ENCODE measurements at regions not wholly inside any gene's neighbourhood (a gene's known extent, or its start where the extent isn't known, plus 50 kb on each side); places are given as distances from the start of the nearest gene placed in this dataset.

GRCh38 chr21:28247454-28248020 is 745.1 kb downstream of the LTN1 start:
- intact Hi-C loops (cut with micrococcal nuclease): no loop called here

GRCh38 chr21:28240586-28240985 is 752.1 kb downstream of the LTN1 start:
- H3K4me1 Mint-ChIP-seq (ENCODE audit: low read depth): no peaks in the 10 kb centered on the region
- no peak for DNase-seq (ENCODE audit: low spot score)
- H3K4me3 Mint-ChIP-seq (ENCODE audit: low read depth): no peak overlapping the region
- H3K27ac Mint-ChIP-seq: no peak overlapping the region
- intact Hi-C loops (cut with micrococcal nuclease): no loop called here
- no peaks in the 10 kb centered on the region for H3K36me3 Mint-ChIP-seq (ENCODE audit: low read depth)
- H3K9me3 Mint-ChIP-seq: no peaks in the 10 kb centered on the region
- no peaks in the 10 kb centered on the region for H3K27me3 Mint-ChIP-seq (ENCODE audit: low read depth)

More at GRCh38 chr21:28247454-28248020, 745.1 kb downstream of the LTN1 start:
- H3K4me1 Mint-ChIP-seq (ENCODE audit: low read depth): no peaks in the 10 kb centered on the region
- H3K27ac Mint-ChIP-seq: no peak overlapping the region
- no peak for DNase-seq (ENCODE audit: low spot score)
- H3K36me3 Mint-ChIP-seq (ENCODE audit: low read depth): no peaks in the 10 kb centered on the region
- no peak overlapping the region for H3K4me3 Mint-ChIP-seq (ENCODE audit: low read depth)
- H3K9me3 Mint-ChIP-seq: no peaks in the 10 kb centered on the region
- no peaks in the 10 kb centered on the region for H3K27me3 Mint-ChIP-seq (ENCODE audit: low read depth)

GRCh38 chr21:28239340-28239739 is 753.3 kb downstream of the LTN1 start:
- H3K27me3 Mint-ChIP-seq (ENCODE audit: low read depth): no peaks in the 10 kb centered on the region
- no peaks in the 10 kb centered on the region for H3K9me3 Mint-ChIP-seq
- H3K36me3 Mint-ChIP-seq (ENCODE audit: low read depth): no peaks in the 10 kb centered on the region
- no peak overlapping the region for H3K4me3 Mint-ChIP-seq (ENCODE audit: low read depth)
- H3K4me1 Mint-ChIP-seq (ENCODE audit: low read depth): no peaks in the 10 kb centered on the region
- no peak for DNase-seq (ENCODE audit: low spot score)
- intact Hi-C loops (cut with micrococcal nuclease): no loop called here
- no peak overlapping the region for H3K27ac Mint-ChIP-seq

GRCh38 chr21:28237661-28238060 is 755.0 kb downstream of the LTN1 start:
- no peak overlapping the region for H3K27ac Mint-ChIP-seq
- intact Hi-C loops (cut with micrococcal nuclease): no loop called here
- H3K9me3 Mint-ChIP-seq: no peaks in the 10 kb centered on the region
- no peaks in the 10 kb centered on the region for H3K27me3 Mint-ChIP-seq (ENCODE audit: low read depth)
- no peak overlapping the region for H3K4me3 Mint-ChIP-seq (ENCODE audit: low read depth)
- H3K4me1 Mint-ChIP-seq (ENCODE audit: low read depth): no peaks in the 10 kb centered on the region
- DNase-seq (ENCODE audit: low spot score): no peak
- H3K36me3 Mint-ChIP-seq (ENCODE audit: low read depth): no peaks in the 10 kb centered on the region

GRCh38 chr21:28235169-28235895 is 757.3 kb downstream of the LTN1 start:
- Mint-ChIP-seq H3K36me3 (ENCODE audit: low read depth) (no peaks in the 10 kb centered on the region), H3K4me1 (ENCODE audit: low read depth) (no peaks in the 10 kb centered on the region), H3K4me3 (ENCODE audit: low read depth) (no peak overlapping the region), H3K27me3 (ENCODE audit: low read depth) (no peaks in the 10 kb centered on the region), H3K27ac (no peak overlapping the region), H3K9me3 (no peaks in the 10 kb centered on the region)
- no peak for DNase-seq (ENCODE audit: low spot score)
- intact Hi-C loops (cut with micrococcal nuclease): no loop called here

- H3K4me3 Mint-ChIP-seq (ENCODE audit: low read depth): no peak overlapping the region
- H3K27me3 Mint-ChIP-seq (ENCODE audit: low read depth): no peaks in the 10 kb centered on the region
- intact Hi-C loops (cut with micrococcal nuclease): no loop called here
- no peak overlapping the region for H3K27ac Mint-ChIP-seq
- DNase-seq (ENCODE audit: low spot score): no peak
- no peaks in the 10 kb centered on the region for H3K36me3 Mint-ChIP-seq (ENCODE audit: low read depth)
- no peaks in the 10 kb centered on the region for H3K4me1 Mint-ChIP-seq (ENCODE audit: low read depth)
- no peaks in the 10 kb centered on the region for H3K9me3 Mint-ChIP-seq
Observed at GRCh38 chr21:28234326-28234725, 758.4 kb downstream of the LTN1 start.

GRCh38 chr21:28233536-28234220 is 759.0 kb downstream of the LTN1 start:
- Mint-ChIP-seq H3K4me3 (ENCODE audit: low read depth) (no peak overlapping the region), H3K4me1 (ENCODE audit: low read depth) (no peaks in the 10 kb centered on the region), H3K36me3 (ENCODE audit: low read depth) (no peaks in the 10 kb centered on the region), H3K27me3 (ENCODE audit: low read depth) (no peaks in the 10 kb centered on the region), H3K9me3 (no peaks in the 10 kb centered on the region), H3K27ac (no peak overlapping the region)
- DNase-seq (ENCODE audit: low spot score): no peak
- intact Hi-C loops (cut with micrococcal nuclease): no loop called here

- no peaks in the 10 kb centered on the region for H3K4me1 Mint-ChIP-seq (ENCODE audit: low read depth)
- intact Hi-C loops (cut with micrococcal nuclease): no loop called here
- no peak overlapping the region for H3K4me3 Mint-ChIP-seq (ENCODE audit: low read depth)
Observed at GRCh38 chr21:28230559-28230958, 762.1 kb downstream of the LTN1 start.

GRCh38 chr21:28229814-28230213 is 762.9 kb downstream of the LTN1 start:
- Mint-ChIP-seq H3K4me1 (ENCODE audit: low read depth) (no peaks in the 10 kb centered on the region), H3K36me3 (ENCODE audit: low read depth) (no peaks in the 10 kb centered on the region), H3K4me3 (ENCODE audit: low read depth) (no peak overlapping the region), H3K27me3 (ENCODE audit: low read depth) (no peaks in the 10 kb centered on the region), H3K9me3 (no peaks in the 10 kb centered on the region), H3K27ac (no peak overlapping the region)
- intact Hi-C loops (cut with micrococcal nuclease): no loop called here
- DNase-seq (ENCODE audit: low spot score): no peak

More at GRCh38 chr21:28230559-28230958, 762.1 kb downstream of the LTN1 start:
- Mint-ChIP-seq H3K36me3 (ENCODE audit: low read depth) (no peaks in the 10 kb centered on the region), H3K27ac (no peak overlapping the region), H3K9me3 (no peaks in the 10 kb centered on the region), H3K27me3 (ENCODE audit: low read depth) (no peaks in the 10 kb centered on the region)
- no peak for DNase-seq (ENCODE audit: low spot score)

GRCh38 chr21:28228636-28228995 is 764.1 kb downstream of the LTN1 start:
- H3K4me3 Mint-ChIP-seq (ENCODE audit: low read depth): no peak overlapping the region

GRCh38 chr21:28227881-28228635 is 764.6 kb downstream of the LTN1 start:
- no peak overlapping the region for H3K27ac Mint-ChIP-seq
- intact Hi-C loops (cut with micrococcal nuclease): no loop called here
- H3K36me3 Mint-ChIP-seq (ENCODE audit: low read depth): no peaks in the 10 kb centered on the region
- no peak overlapping the region for H3K4me3 Mint-ChIP-seq (ENCODE audit: low read depth)
- H3K4me1 Mint-ChIP-seq (ENCODE audit: low read depth): no peaks in the 10 kb centered on the region
- DNase-seq (ENCODE audit: low spot score): no peak
- H3K9me3 Mint-ChIP-seq: no peaks in the 10 kb centered on the region
- H3K27me3 Mint-ChIP-seq (ENCODE audit: low read depth): no peaks in the 10 kb centered on the region

More at GRCh38 chr21:28228636-28228995, 764.1 kb downstream of the LTN1 start:
- intact Hi-C loops (cut with micrococcal nuclease): no loop called here
- H3K27me3 Mint-ChIP-seq (ENCODE audit: low read depth): no peaks in the 10 kb centered on the region
- H3K27ac Mint-ChIP-seq: no peak overlapping the region
- H3K36me3 Mint-ChIP-seq (ENCODE audit: low read depth): no peaks in the 10 kb centered on the region
- H3K4me1 Mint-ChIP-seq (ENCODE audit: low read depth): no peaks in the 10 kb centered on the region
- no peak for DNase-seq (ENCODE audit: low spot score)
- H3K9me3 Mint-ChIP-seq: no peaks in the 10 kb centered on the region

- H3K27me3 Mint-ChIP-seq (ENCODE audit: low read depth): no peaks in the 10 kb centered on the region
Observed at GRCh38 chr21:28226563-28226962, 766.1 kb downstream of the LTN1 start.

More at GRCh38 chr21:28226563-28226962, 766.1 kb downstream of the LTN1 start:
- DNase-seq (ENCODE audit: low spot score): no peak
- H3K4me1 Mint-ChIP-seq (ENCODE audit: low read depth): no peaks in the 10 kb centered on the region
- no peak overlapping the region for H3K4me3 Mint-ChIP-seq (ENCODE audit: low read depth)
- intact Hi-C loops (cut with micrococcal nuclease): no loop called here
- no peak overlapping the region for H3K27ac Mint-ChIP-seq
- H3K9me3 Mint-ChIP-seq: no peaks in the 10 kb centered on the region
- H3K36me3 Mint-ChIP-seq (ENCODE audit: low read depth): no peaks in the 10 kb centered on the region
